IPS DF 6.9 (cell line): ENCODE measurements at regions not wholly inside any gene's neighbourhood (a gene's known extent, or its start where the extent isn't known, plus 50 kb on each side); places are given as distances from the start of the nearest gene placed in this dataset.

ENCODE experiments used
- DNase-seq: peaks from one replicate; pipeline ENCODE4 v3.0.0-alpha.2; 2013; ENCODE audit warnings: low read depth, low spot score
- H3K27ac ChIP-seq: one replicate; pipeline ENCODE4 v1.5.1; 2013; ENCODE audit warnings: low read length, control low read depth
- H3K27me3 ChIP-seq: 2 replicates; pipeline ENCODE4 v1.6.1; 2013; ENCODE audit warnings: mild to moderate bottlenecking, low read length; ENCODE audit not compliant: control insufficient read depth, insufficient read depth
- H3K36me3 ChIP-seq: 2 replicates; pipeline ENCODE4 v1.6.1; 2013; ENCODE audit warnings: low read length; ENCODE audit not compliant: control insufficient read depth, insufficient read depth
- H3K4me1 ChIP-seq: 2 replicates; pipeline ENCODE4 v1.6.1; 2013; ENCODE audit warnings: low read length; ENCODE audit not compliant: control insufficient read depth, insufficient read depth
- H3K4me3 ChIP-seq: 2 replicates; pipeline ENCODE4 v1.5.1; 2013; ENCODE audit warnings: mild to moderate bottlenecking, low read length
- H3K9me3 ChIP-seq: 2 replicates; pipeline ENCODE4 v1.6.1; 2013; ENCODE audit warnings: low read length, inconsistent platforms; ENCODE audit not compliant: control insufficient read depth, insufficient read depth
- WGBS: extraction: QIAGEN DNeasy Blood & Tissue Kit; methylation state at CpG from one replicate; pipeline ENCODE4 v1.1.7; 2013; ENCODE audit warnings: mixed read lengths, missing lambda C conversion rate; ENCODE audit not compliant: insufficient read length, insufficient coverage; 5-methylcytosine and 5-hydroxymethylcytosine counted together

- DNase-seq, result no peak
- Histone ChIP-seq H3K4me1 (no peaks in the 10 kb centered on the region), H3K27me3 (no peaks in the 10 kb centered on the region), H3K36me3 (no peaks in the 10 kb centered on the region), H3K27ac (no peak overlapping the region), H3K4me3 (no peak overlapping the region), H3K9me3 (no peaks in the 10 kb centered on the region)
- no CpG with 5 or more reads among the region's 12 CpGs for WGBS
Observed at GRCh38 chr6:120005292-120005976, 655.9 kb upstream of the MAN1A1 start.

- H3K4me1 ChIP-seq, result no peaks in the 10 kb centered on the region
- no peaks in the 10 kb centered on the region for H3K36me3 ChIP-seq
- no CpG with 5 or more reads among the region's 3 CpGs for WGBS
- H3K4me3 ChIP-seq, result no peak overlapping the region
- H3K27ac ChIP-seq, result no peak overlapping the region
- H3K27me3 ChIP-seq, result no peaks in the 10 kb centered on the region
- no peaks in the 10 kb centered on the region for H3K9me3 ChIP-seq
- DNase-seq, result no peak
Observed at GRCh38 chr6:119986934-119987549, 637.5 kb upstream of the MAN1A1 start.

GRCh38 chr6:119985952-119986736 lies 636.6 kb upstream of the MAN1A1 start:
- Histone ChIP-seq H3K27ac (no peak overlapping the region), H3K27me3 (no peaks in the 10 kb centered on the region), H3K9me3 (no peaks in the 10 kb centered on the region), H3K4me1 (no peaks in the 10 kb centered on the region), H3K36me3 (no peaks in the 10 kb centered on the region), H3K4me3 (no peak overlapping the region)
- WGBS, result no CpG with 5 or more reads among the region's 4 CpGs
- DNase-seq, result no peak

- DNase-seq, result no peak
- no CpG with 5 or more reads among the region's 1 CpG for WGBS
- Histone ChIP-seq H3K27me3 (no peaks in the 10 kb centered on the region), H3K4me3 (no peak overlapping the region), H3K36me3 (no peaks in the 10 kb centered on the region), H3K27ac (no peak overlapping the region), H3K9me3 (no peaks in the 10 kb centered on the region), H3K4me1 (no peaks in the 10 kb centered on the region)
Observed at GRCh38 chr6:119980802-119981201, 631.2 kb upstream of the MAN1A1 start.

GRCh38 chr6:119979862-119980261 lies 630.3 kb upstream of the MAN1A1 start:
- no peak for DNase-seq
- no peak overlapping the region for H3K27ac ChIP-seq
- no CpG with 5 or more reads among the region's 1 CpG for WGBS

GRCh38 chr6:119978274-119978889 lies 628.8 kb upstream of the MAN1A1 start:
- H3K27ac ChIP-seq, result no peak overlapping the region

More at GRCh38 chr6:119979862-119980261, 630.3 kb upstream of the MAN1A1 start:
- Histone ChIP-seq H3K4me1 (no peaks in the 10 kb centered on the region), H3K9me3 (no peaks in the 10 kb centered on the region), H3K27me3 (no peaks in the 10 kb centered on the region), H3K36me3 (no peaks in the 10 kb centered on the region), H3K4me3 (no peak overlapping the region)

GRCh38 chr6:119974430-119975159 lies 625.0 kb upstream of the MAN1A1 start:
- no CpG with 5 or more reads among the region's 6 CpGs for WGBS

More at GRCh38 chr6:119978274-119978889, 628.8 kb upstream of the MAN1A1 start:
- H3K4me1 ChIP-seq, result no peaks in the 10 kb centered on the region
- DNase-seq, result no peak
- WGBS, result no CpG with 5 or more reads among the region's 2 CpGs
- H3K36me3 ChIP-seq, result no peaks in the 10 kb centered on the region
- H3K9me3 ChIP-seq, result no peaks in the 10 kb centered on the region
- no peak overlapping the region for H3K4me3 ChIP-seq
- no peaks in the 10 kb centered on the region for H3K27me3 ChIP-seq

GRCh38 chr6:119966484-119966883 lies 616.9 kb upstream of the MAN1A1 start:
- Histone ChIP-seq H3K4me3 (no peak overlapping the region), H3K4me1 (no peaks in the 10 kb centered on the region), H3K27me3 (no peaks in the 10 kb centered on the region), H3K27ac (no peak overlapping the region), H3K36me3 (no peaks in the 10 kb centered on the region), H3K9me3 (no peaks in the 10 kb centered on the region)
- WGBS, result no CpG with 5 or more reads among the region's 8 CpGs
- DNase-seq, result no peak

More at GRCh38 chr6:119974430-119975159, 625.0 kb upstream of the MAN1A1 start:
- no peaks in the 10 kb centered on the region for H3K9me3 ChIP-seq
- H3K36me3 ChIP-seq, result no peaks in the 10 kb centered on the region
- no peak overlapping the region for H3K27ac ChIP-seq
- no peaks in the 10 kb centered on the region for H3K27me3 ChIP-seq
- DNase-seq, result no peak
- H3K4me3 ChIP-seq, result no peak overlapping the region
- no peaks in the 10 kb centered on the region for H3K4me1 ChIP-seq

- WGBS, result no CpG with 5 or more reads among the region's 10 CpGs
- no peaks in the 10 kb centered on the region for H3K4me1 ChIP-seq
- no peak overlapping the region for H3K27ac ChIP-seq
- no peak overlapping the region for H3K4me3 ChIP-seq
- no peaks in the 10 kb centered on the region for H3K27me3 ChIP-seq
- no peak for DNase-seq
- no peaks in the 10 kb centered on the region for H3K9me3 ChIP-seq
- no peaks in the 10 kb centered on the region for H3K36me3 ChIP-seq
Observed at GRCh38 chr6:119965900-119966299, 616.3 kb upstream of the MAN1A1 start.

- Histone ChIP-seq H3K9me3 (no peaks in the 10 kb centered on the region), H3K27me3 (no peaks in the 10 kb centered on the region), H3K4me1 (no peaks in the 10 kb centered on the region), H3K4me3 (no peak overlapping the region), H3K27ac (no peak overlapping the region), H3K36me3 (no peaks in the 10 kb centered on the region)
- no CpG with 5 or more reads among the region's 1 CpG for WGBS
- no peak for DNase-seq
Observed at GRCh38 chr6:119965008-119965407, 615.4 kb upstream of the MAN1A1 start.
